ENCODE measurements at regions not wholly inside any gene's neighbourhood (a gene's known extent, or its start where the extent isn't known, plus 50 kb on each side); places are given as distances from the start of the nearest gene placed in this dataset.

DNA sequence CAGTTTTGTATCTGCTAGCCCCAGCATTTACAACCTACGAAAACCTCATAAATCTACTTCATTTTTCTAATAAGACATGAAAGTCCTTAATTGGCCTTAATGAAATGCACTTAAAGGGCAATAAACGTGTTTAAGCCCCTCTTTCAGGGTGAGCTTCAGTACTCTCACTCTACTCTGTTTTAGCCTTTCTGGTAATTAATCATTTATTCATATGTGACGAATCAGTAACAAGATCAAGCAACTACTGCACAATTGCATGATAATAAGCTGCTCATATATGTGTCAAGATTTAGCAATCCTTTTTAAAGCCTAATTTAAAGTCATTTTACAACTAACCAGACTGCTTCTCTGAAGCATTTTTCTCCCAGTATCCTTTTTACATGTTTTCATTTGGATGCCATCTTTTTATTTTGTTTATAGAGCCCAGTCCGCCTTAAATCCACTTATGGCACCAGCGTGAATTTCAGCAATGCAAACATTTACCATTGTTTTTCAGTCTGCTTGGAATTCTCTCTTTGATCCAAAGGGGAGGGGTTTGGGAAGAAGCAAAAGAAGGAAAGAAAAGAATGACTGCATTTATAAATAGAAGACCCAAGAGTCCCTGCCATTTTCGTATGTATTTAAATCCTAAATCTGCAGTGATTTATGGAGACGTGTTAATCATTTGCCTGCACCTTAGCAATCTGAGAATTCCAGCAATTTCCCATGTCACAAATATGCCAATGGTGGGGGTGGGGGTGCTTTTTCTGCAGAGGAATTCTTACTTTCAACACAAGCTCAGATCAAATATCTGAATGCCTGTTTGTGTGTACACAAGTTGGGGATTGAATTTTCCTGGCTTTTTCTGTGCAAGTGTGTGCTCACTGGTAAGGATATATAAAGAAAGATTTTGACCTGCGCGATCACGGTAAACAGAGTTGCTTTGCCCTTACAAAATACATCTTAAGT, 230.8 kb upstream of the TBC1D5 start:
- no peak overlapping the region for H3K4me3 ChIP-seq
- H3K9me3 ChIP-seq (replicated peaks), result no peaks in the 10 kb centered on the region
- peak overlapping the region; percentile 48 for H3K27ac ChIP-seq
- H3K36me3 ChIP-seq, result no peaks in the 10 kb centered on the region
- no peaks in the 10 kb centered on the region for H3K27me3 ChIP-seq (replicated peaks)
- peaks cover 22% of the 10 kb centered on the region for H3K4me1 ChIP-seq (replicated peaks)
- peak in 1 of 2 experiments; percentile 40 for DNase-seq (ENCODE audit: low read depth in 1 of 2, low spot score in 2 of 2)

DNA sequence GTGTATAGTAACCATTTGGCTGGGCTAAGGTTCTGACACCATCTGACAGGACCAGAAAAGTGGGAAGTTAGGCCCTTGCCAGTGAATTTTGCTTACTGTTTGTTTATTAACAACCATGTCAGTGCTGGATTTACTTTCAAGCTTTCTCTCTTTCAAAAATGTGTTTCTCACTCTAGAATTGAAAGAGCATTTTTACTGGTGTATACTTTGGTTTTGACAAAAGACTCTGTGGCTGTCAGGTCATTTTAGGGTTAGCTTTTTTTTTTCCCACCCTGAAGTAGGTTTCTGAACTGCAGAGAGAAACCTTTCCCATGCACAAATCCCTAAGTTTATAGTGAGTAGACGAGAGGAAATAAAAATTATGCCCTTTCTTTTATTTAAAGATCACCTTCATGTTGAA, 230.0 kb upstream of the TBC1D5 start:
- Histone ChIP-seq H3K4me3 (no peak overlapping the region), H3K27me3 (replicated peaks) (no peaks in the 10 kb centered on the region), H3K9me3 (replicated peaks) (no peaks in the 10 kb centered on the region), H3K27ac (peak overlapping the region; percentile 48), H3K36me3 (no peaks in the 10 kb centered on the region), H3K4me1 (replicated peaks) (peaks cover 22% of the 10 kb centered on the region)
- DNase-seq (ENCODE audit: low read depth in 1 of 2, low spot score in 2 of 2), result peak in 1 of 2 experiments; percentile 15

DNA sequence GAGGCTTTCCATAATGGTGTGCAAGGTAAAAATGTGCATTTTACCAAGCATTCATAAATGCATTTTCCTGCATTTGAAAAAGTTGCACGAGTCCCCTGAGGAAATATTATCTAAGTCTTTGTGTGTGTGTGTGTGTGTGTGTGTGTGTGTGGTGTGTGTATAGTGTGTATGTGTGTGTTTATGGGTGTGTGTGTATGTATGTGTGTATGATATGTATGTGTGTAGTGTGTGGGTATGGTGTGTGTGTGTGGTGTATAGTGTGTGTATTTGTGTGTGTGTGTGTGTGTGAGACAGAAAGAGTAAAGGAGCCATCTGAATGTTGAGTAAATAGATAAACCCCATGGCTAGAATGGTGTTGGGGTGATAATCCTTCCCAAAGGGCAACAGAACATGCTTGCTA, 229.6 kb upstream of the TBC1D5 start:
- no peak for DNase-seq (ENCODE audit: low read depth in 1 of 2, low spot score in 2 of 2)
- no peak overlapping the region; the same call in 1 of the 2 replicates for H3K27ac ChIP-seq
- peaks cover 22% of the 10 kb centered on the region for H3K4me1 ChIP-seq (replicated peaks)
- no peaks in the 10 kb centered on the region for H3K9me3 ChIP-seq (replicated peaks)
- no peaks in the 10 kb centered on the region for H3K27me3 ChIP-seq (replicated peaks)
- H3K4me3 ChIP-seq, result no peak overlapping the region
- H3K36me3 ChIP-seq, result no peaks in the 10 kb centered on the region

DNA sequence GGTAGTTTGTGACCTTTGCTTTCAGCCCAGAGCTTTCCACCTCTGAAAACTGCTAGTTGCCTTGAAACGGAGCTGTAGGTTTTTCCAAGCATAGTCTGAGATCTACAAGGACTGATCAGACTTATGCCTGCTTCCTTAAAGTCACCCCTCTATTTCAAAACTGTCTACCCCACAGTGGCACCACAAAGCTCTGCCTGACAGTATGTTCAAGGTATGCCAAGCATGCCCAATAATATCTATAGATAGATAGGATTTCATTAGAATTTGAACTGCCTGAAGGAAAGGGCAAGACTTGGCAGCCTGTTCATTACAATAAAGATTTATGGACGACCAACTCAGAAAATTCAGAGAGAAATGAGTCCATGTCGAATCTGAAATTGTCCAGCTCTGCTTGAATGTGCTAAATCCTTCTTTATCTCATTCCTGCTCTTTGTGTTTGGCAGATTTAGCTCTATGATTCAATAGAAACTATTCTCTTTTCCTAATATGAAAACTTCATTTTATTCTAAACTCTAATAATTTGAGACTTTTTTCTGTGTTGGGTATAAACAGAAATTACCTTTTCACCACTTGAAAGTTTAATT, 227.6 kb upstream of the TBC1D5 start:
- Histone ChIP-seq H3K36me3 (no peaks in the 10 kb centered on the region), H3K4me3 (no peak overlapping the region), H3K27ac (no peak overlapping the region), H3K9me3 (replicated peaks) (no peaks in the 10 kb centered on the region), H3K27me3 (replicated peaks) (no peaks in the 10 kb centered on the region), H3K4me1 (replicated peaks) (peaks cover 22% of the 10 kb centered on the region)
- no peak for DNase-seq (ENCODE audit: low read depth in 1 of 2, low spot score in 2 of 2)

DNA sequence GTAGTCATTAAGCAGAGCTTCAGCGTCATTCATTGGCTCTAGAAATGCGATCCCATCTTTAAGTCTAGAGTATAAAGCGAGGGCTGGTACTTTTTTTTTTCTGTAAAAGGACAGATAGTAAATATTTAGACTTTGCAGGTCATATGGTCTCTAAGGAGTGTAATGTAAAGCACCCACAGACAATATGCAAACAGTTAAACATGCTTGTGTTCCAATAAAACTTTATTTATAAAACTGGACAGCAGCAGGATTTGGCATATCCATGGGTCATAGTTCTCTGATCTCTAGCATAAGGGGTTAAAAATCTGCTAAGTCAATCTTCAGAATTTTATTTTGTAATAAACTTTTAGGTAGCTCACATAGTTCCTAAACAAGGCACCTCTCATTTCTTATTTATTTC, 226.8 kb upstream of the TBC1D5 start:
- Histone ChIP-seq H3K36me3 (no peaks in the 10 kb centered on the region), H3K4me3 (no peak overlapping the region), H3K27ac (no peak overlapping the region), H3K27me3 (replicated peaks) (no peaks in the 10 kb centered on the region), H3K4me1 (replicated peaks) (peaks cover 22% of the 10 kb centered on the region), H3K9me3 (replicated peaks) (no peaks in the 10 kb centered on the region)
- DNase-seq (ENCODE audit: low read depth in 1 of 2, low spot score in 2 of 2), result no peak

DNA sequence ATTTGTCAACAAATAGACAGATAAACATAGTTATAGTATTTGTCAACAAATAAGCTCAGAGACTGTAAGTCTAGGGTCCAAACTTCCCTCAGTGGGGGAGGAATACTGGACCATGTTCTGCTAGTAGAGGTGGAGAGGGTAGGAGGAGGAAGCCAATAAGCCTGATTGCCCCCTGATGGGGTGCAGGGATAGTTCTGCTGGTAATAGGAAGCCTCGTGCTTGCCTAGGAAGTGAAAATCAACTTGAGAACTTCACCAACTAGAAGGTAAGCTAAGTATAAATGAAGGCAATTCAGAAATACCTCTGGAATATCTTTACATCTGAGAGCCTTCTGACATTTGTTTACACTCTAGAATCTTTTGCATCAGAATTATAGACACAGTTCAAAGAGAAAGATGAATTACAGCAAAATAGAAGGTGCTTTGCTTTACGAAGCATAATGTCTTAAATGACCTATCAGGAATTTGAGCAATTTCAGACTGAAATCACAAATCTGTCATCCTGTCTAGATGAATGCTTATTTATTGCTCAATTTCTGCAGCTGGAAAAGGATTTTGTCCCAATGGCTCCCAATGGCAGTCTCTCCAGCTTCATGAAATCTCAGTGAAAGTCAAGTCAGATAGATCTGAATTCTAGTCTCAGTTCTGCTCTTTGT, 225.6 kb upstream of the TBC1D5 start:
- Histone ChIP-seq H3K27me3 (replicated peaks) (no peaks in the 10 kb centered on the region), H3K36me3 (no peaks in the 10 kb centered on the region), H3K27ac (no peak overlapping the region), H3K4me3 (no peak overlapping the region), H3K9me3 (replicated peaks) (no peaks in the 10 kb centered on the region), H3K4me1 (replicated peaks) (peaks cover 14% of the 10 kb centered on the region)
- no peak for DNase-seq (ENCODE audit: low read depth in 1 of 2, low spot score in 2 of 2)

DNA sequence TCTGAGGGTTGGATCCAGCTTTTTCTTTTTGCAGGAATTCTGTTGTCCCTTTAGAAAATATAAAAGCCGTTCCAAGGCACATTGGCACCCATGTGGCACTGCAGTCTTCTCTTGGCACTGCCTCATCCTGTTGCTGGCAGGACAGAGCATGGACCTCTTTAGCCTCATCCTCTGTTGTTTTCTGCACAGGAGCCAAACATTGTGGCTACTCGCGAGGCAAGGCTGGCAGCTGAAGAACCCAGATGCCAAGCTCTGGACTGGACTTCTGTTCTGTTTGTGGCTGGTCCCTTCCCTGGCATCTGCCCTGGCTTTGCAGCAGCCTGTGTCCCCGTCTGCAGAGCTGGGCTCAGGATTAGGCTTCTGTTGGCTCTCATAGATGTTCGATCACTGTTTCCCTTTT, 224.7 kb upstream of the TBC1D5 start:
- H3K27ac ChIP-seq, result no peak overlapping the region
- H3K36me3 ChIP-seq, result no peaks in the 10 kb centered on the region
- no peak overlapping the region for H3K4me3 ChIP-seq
- no peaks in the 10 kb centered on the region for H3K27me3 ChIP-seq (replicated peaks)
- peaks cover 5% of the 10 kb centered on the region for H3K4me1 ChIP-seq (replicated peaks)
- DNase-seq (ENCODE audit: low read depth in 1 of 2, low spot score in 2 of 2), result no peak
- no peaks in the 10 kb centered on the region for H3K9me3 ChIP-seq (replicated peaks)

DNA sequence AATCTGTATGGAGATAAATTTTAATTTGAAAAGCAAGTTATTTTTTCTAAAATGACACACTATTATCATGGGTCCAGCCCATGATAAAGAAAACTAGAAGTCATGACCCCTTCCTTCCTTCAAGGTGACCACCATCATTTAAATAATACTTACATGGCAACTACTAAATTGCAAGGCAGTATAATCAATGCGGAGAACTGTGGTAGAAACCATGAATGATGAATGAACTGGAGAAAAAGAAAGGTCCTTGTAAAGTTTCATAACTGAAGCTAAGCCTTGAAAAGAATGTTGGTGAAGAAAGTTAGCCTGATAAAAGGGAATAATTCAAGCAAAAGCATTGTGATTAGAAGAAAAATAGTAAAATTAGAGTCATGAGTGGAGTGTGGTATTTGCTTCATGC, 222.9 kb upstream of the TBC1D5 start:
- H3K36me3 ChIP-seq, result no peaks in the 10 kb centered on the region
- H3K4me3 ChIP-seq, result no peak overlapping the region
- H3K27ac ChIP-seq, result no peak overlapping the region
- no peaks in the 10 kb centered on the region for H3K27me3 ChIP-seq (replicated peaks)
- no peaks in the 10 kb centered on the region for H3K4me1 ChIP-seq (replicated peaks)
- H3K9me3 ChIP-seq (replicated peaks), result no peaks in the 10 kb centered on the region
- no peak for DNase-seq (ENCODE audit: low read depth in 1 of 2, low spot score in 2 of 2)

DNA sequence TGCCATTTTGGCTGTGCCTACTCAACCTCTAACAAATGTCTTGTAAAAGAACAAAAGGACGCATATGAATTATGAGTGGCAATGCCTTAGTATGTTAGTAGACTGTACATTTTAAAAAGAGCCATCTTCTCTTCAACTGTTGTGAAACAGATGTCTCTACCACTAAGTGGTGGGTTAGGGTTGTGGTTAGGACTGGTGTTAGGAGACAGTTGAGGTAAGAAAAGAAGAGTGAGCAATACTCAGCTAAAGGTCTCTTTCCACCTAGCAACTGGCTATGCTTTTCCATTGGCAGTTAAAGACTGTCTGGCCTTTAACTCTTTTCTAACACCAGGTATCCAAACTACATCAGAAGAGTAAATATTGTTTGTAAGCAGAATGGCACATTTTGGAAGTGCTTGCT, 221.7 kb upstream of the TBC1D5 start:
- no peak overlapping the region for H3K4me3 ChIP-seq
- DNase-seq (ENCODE audit: low read depth in 1 of 2, low spot score in 2 of 2), result no peak
- H3K4me1 ChIP-seq (replicated peaks), result no peaks in the 10 kb centered on the region
- no peak overlapping the region for H3K27ac ChIP-seq
- H3K36me3 ChIP-seq, result no peaks in the 10 kb centered on the region
- H3K9me3 ChIP-seq (replicated peaks), result no peaks in the 10 kb centered on the region
- H3K27me3 ChIP-seq (replicated peaks), result no peaks in the 10 kb centered on the region

DNA sequence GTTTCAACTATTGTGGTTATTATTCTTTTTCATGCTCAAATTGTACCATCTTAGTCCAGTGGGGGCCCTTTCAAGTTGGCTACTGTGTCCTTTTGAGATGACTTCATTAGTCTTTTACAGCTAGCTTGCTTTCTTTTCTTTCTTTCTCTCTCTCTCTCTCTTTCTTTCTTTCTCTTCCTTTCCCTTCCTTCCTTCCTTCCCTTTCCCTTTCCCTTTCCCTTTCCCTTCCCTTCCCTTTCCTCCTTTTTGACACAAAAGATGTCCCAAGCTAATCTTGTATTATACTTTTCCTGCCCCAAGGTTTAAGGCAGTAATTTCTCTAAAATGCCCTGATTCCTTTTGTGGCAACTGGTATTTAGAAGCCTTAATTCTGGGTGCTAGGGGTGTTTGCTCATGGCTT, 213.0 kb upstream of the TBC1D5 start:
- no peak overlapping the region for H3K27ac ChIP-seq
- no peaks in the 10 kb centered on the region for H3K4me1 ChIP-seq (replicated peaks)
- no peaks in the 10 kb centered on the region for H3K36me3 ChIP-seq
- DNase-seq (ENCODE audit: low read depth in 1 of 2, low spot score in 2 of 2), result no peak
- no peaks in the 10 kb centered on the region for H3K9me3 ChIP-seq (replicated peaks)
- no peaks in the 10 kb centered on the region for H3K27me3 ChIP-seq (replicated peaks)
- no peak overlapping the region for H3K4me3 ChIP-seq

DNA sequence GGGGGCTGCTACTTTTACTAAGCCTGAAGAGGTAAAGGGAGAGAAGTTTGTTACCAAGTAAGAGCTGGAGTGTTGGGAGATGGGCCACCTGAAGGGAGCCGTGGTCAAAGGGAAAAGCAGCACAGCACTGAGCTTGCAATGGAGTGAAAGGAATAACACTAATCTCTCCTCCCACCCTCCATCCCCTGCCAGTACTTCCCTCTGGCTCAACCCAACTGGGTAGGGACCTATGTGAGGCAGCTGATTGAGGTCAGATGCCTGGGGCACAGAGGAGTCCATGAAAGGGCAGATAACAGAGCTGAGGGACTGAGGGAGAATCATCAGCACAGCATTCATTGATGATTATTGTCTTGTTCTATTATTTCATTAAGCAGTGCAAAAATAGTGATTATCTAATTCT, 212.4 kb upstream of the TBC1D5 start:
- DNase-seq (ENCODE audit: low read depth in 1 of 2, low spot score in 2 of 2), result no peak
- no peaks in the 10 kb centered on the region for H3K4me1 ChIP-seq (replicated peaks)
- H3K27ac ChIP-seq, result no peak overlapping the region
- no peaks in the 10 kb centered on the region for H3K27me3 ChIP-seq (replicated peaks)
- no peak overlapping the region for H3K4me3 ChIP-seq
- H3K36me3 ChIP-seq, result no peaks in the 10 kb centered on the region
- no peaks in the 10 kb centered on the region for H3K9me3 ChIP-seq (replicated peaks)

DNA sequence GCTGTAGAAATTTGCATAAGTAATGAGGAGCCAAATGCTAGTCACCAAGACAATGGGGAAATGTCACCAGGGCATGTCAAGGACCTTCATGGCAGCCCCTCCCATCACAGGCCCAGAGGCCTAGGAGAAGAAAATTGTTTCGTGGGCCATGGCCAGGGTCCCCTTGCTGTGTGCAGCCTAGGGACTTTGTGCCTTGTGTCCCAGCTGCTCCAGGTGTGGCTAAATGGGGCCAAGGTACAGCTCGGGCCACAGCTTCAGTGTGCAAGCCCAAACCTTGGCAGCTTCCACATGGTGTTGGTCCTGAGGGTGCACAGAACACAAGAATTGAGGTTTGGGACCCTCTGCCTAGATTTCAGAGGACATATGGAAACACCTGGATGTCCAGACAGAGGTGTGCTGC, 208.8 kb upstream of the TBC1D5 start:
- no peaks in the 10 kb centered on the region for H3K27me3 ChIP-seq (replicated peaks)
- no peaks in the 10 kb centered on the region for H3K36me3 ChIP-seq
- H3K9me3 ChIP-seq (replicated peaks), result no peaks in the 10 kb centered on the region
- H3K4me1 ChIP-seq (replicated peaks), result no peaks in the 10 kb centered on the region
- DNase-seq (ENCODE audit: low read depth in 1 of 2, low spot score in 2 of 2), result no peak
- H3K27ac ChIP-seq, result no peak overlapping the region
- H3K4me3 ChIP-seq, result no peak overlapping the region

DNA sequence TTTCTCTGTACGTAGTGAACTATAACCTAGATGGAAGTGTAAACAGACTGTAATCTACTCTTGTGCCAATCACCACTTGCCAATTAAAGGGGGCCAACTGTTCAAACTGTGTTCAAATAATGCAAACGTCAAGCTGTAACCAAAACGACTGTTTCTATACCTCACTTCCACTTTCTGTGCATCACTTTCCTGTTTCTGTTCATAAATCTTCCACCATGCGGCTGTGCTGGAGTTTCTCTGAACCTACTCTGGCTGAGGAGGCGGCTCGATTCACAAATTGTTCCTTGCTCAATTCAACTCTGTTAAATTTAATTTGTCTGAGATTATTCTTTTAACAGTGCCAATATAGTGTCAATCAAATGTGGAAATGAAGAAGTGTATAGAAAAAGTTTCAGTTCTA, 206.7 kb upstream of the TBC1D5 start:
- Histone ChIP-seq H3K4me3 (no peak overlapping the region), H3K27me3 (replicated peaks) (no peaks in the 10 kb centered on the region), H3K36me3 (no peaks in the 10 kb centered on the region), H3K9me3 (replicated peaks) (no peaks in the 10 kb centered on the region), H3K27ac (no peak overlapping the region), H3K4me1 (replicated peaks) (no peaks in the 10 kb centered on the region)
- no peak for DNase-seq (ENCODE audit: low read depth in 1 of 2, low spot score in 2 of 2)

DNA sequence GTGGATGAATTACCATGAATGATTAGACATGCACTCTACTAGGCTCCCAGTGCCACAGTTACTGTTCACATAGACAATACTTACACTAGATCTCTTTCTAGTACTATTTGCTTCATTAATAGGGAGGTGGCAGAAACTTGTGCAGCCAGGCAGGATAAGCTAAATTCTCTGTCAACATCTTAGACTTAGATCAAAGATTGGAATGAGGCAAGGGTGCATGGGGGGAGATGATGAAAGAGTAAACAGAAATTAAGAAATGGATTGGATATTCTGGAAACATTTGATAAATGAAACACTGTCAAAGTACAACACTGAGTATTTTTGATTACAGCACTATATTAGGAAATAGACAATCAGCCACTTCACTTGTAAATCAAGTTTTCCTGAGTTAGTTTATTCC, 205.4 kb upstream of the TBC1D5 start:
- no peak for DNase-seq (ENCODE audit: low read depth in 1 of 2, low spot score in 2 of 2)
- no peak overlapping the region for H3K27ac ChIP-seq
- no peaks in the 10 kb centered on the region for H3K4me1 ChIP-seq (replicated peaks)
- H3K36me3 ChIP-seq, result no peaks in the 10 kb centered on the region
- no peaks in the 10 kb centered on the region for H3K27me3 ChIP-seq (replicated peaks)
- H3K4me3 ChIP-seq, result no peak overlapping the region
- H3K9me3 ChIP-seq (replicated peaks), result no peaks in the 10 kb centered on the region
